ENCODE measurements at regions not wholly inside any gene's neighbourhood (a gene's known extent, or its start where the extent isn't known, plus 50 kb on each side); places are given as distances from the start of the nearest gene placed in this dataset.

- H2AFZ ChIP-seq (ENCODE audit: low read length), result no peak overlapping the region
- no peaks in the 10 kb centered on the region for H4K20me1 ChIP-seq (ENCODE audit: insufficient read depth, low read length)
- no peak overlapping the region for H3K27ac ChIP-seq (ENCODE audit: low read depth, low read length, poor library complexity, severe bottlenecking)
- no peak for DNase-seq (ENCODE audit: low spot score)
- intact Hi-C loops (cut with micrococcal nuclease; ENCODE audit: unreplicated experiment), result no loop called here
- H3K4me2 ChIP-seq (ENCODE audit: low read length), result no peak overlapping the region
- BruUV-seq (replicated peaks), result no TSS peak
- no peaks in the 10 kb centered on the region for H3K79me2 ChIP-seq (ENCODE audit: insufficient read depth, low read depth, low read length)
- no peaks in the 10 kb centered on the region for H3K4me1 ChIP-seq (ENCODE audit: insufficient read depth, low read length, poor library complexity, severe bottlenecking)
- H3K9me2 ChIP-seq (ENCODE audit: insufficient read depth, low read length), result no peaks in the 10 kb centered on the region
- peaks cover 5% of the 10 kb centered on the region; the same call in 1 of the 2 replicates for H3K9me3 ChIP-seq (ENCODE audit: low read length)
- TF ChIP-seq EZH2phosphoT487 (IDR thresholded peaks at IDR 0.05; ENCODE audit: borderline replicate concordance, low read depth, low read length) (no peak), CTCF (conservative IDR thresholded peaks at IDR 0.05; ENCODE audit: low read length) (no peak)
- no peaks in the 10 kb centered on the region for H3K36me3 ChIP-seq (ENCODE audit: insufficient read depth, low read length)
- ChIA-PET CTCF (ENCODE audit: unreplicated experiment) (no interaction called here), POLR2A (no interaction called here)
- H3K4me3 ChIP-seq (ENCODE audit: low read depth, low read length, poor library complexity, severe bottlenecking), result no peak overlapping the region
Measured at GRCh38 chr2:217267758-217268157, 407.9 kb upstream of the TNP1 start.

- no TSS peak for BruUV-seq (replicated peaks)
- Histone ChIP-seq H3K27ac (ENCODE audit: low read depth, low read length, poor library complexity, severe bottlenecking) (no peak overlapping the region), H3K9me3 (ENCODE audit: low read length) (peaks cover 5% of the 10 kb centered on the region; the same call in 1 of the 2 replicates), H4K20me1 (ENCODE audit: insufficient read depth, low read length) (no peaks in the 10 kb centered on the region), H2AFZ (ENCODE audit: low read length) (no peak overlapping the region), H3K9me2 (ENCODE audit: insufficient read depth, low read length) (no peaks in the 10 kb centered on the region), H3K4me1 (ENCODE audit: insufficient read depth, low read length, poor library complexity, severe bottlenecking) (no peaks in the 10 kb centered on the region), H3K4me3 (ENCODE audit: low read depth, low read length, poor library complexity, severe bottlenecking) (no peak overlapping the region), H3K36me3 (ENCODE audit: insufficient read depth, low read length) (no peaks in the 10 kb centered on the region), H3K4me2 (ENCODE audit: low read length) (no peak overlapping the region), H3K79me2 (ENCODE audit: insufficient read depth, low read depth, low read length) (no peaks in the 10 kb centered on the region)
- ChIA-PET POLR2A (no interaction called here), CTCF (ENCODE audit: unreplicated experiment) (no interaction called here)
- no peak for DNase-seq (ENCODE audit: low spot score)
- no peak for TF ChIP-seq CTCF (conservative IDR thresholded peaks at IDR 0.05; ENCODE audit: low read length)
- TF ChIP-seq EZH2phosphoT487 (IDR thresholded peaks at IDR 0.05; ENCODE audit: borderline replicate concordance, low read depth, low read length), result no peak
- intact Hi-C loops (cut with micrococcal nuclease; ENCODE audit: unreplicated experiment), result no loop called here
Measured at GRCh38 chr2:217263756-217264155, 403.9 kb upstream of the TNP1 start.

- no peak for DNase-seq (ENCODE audit: low spot score)
- H3K4me1 ChIP-seq (ENCODE audit: insufficient read depth, low read length, poor library complexity, severe bottlenecking), result no peaks in the 10 kb centered on the region
- no peak overlapping the region for H3K27ac ChIP-seq (ENCODE audit: low read depth, low read length, poor library complexity, severe bottlenecking)
- no peaks in the 10 kb centered on the region for H3K36me3 ChIP-seq (ENCODE audit: insufficient read depth, low read length)
- POLR2A ChIA-PET, result no interaction called here
- no peaks in the 10 kb centered on the region for H3K9me2 ChIP-seq (ENCODE audit: insufficient read depth, low read length)
- intact Hi-C loops (cut with micrococcal nuclease; ENCODE audit: unreplicated experiment), result no loop called here
- H2AFZ ChIP-seq (ENCODE audit: low read length), result no peak overlapping the region
- no peaks in the 10 kb centered on the region for H4K20me1 ChIP-seq (ENCODE audit: insufficient read depth, low read length)
- no peak overlapping the region for H3K4me3 ChIP-seq (ENCODE audit: low read depth, low read length, poor library complexity, severe bottlenecking)
- TF ChIP-seq EZH2phosphoT487 (IDR thresholded peaks at IDR 0.05; ENCODE audit: borderline replicate concordance, low read depth, low read length), result no peak
- no peak for TF ChIP-seq CTCF (conservative IDR thresholded peaks at IDR 0.05; ENCODE audit: low read length)
- no TSS peak for BruUV-seq (replicated peaks)
- peaks cover 3% of the 10 kb centered on the region; the same call in 1 of the 2 replicates for H3K9me3 ChIP-seq (ENCODE audit: low read length)
- no peak overlapping the region for H3K4me2 ChIP-seq (ENCODE audit: low read length)
- CTCF ChIA-PET (ENCODE audit: unreplicated experiment), result no interaction called here
- no peaks in the 10 kb centered on the region for H3K79me2 ChIP-seq (ENCODE audit: insufficient read depth, low read depth, low read length)
Measured at GRCh38 chr2:217262911-217263310, 403.0 kb upstream of the TNP1 start.
